Testis (tissue), 2 donors: ENCODE measurements at regions not wholly inside any gene's neighbourhood (a gene's known extent, or its start where the extent isn't known, plus 50 kb on each side); places are given as distances from the start of the nearest gene placed in this dataset.

Source experiments
- DNase-seq: peaks from one replicate; pipeline ENCODE4 v3.0.0-alpha.2; 2019
- H3K27ac ChIP-seq, 2 donors: fragments of 200-600 bp; sonication (generic); one replicate each; pipeline ENCODE4 v1.5.1; 2019
- H3K27me3 ChIP-seq: fragments of 200-600 bp; sonication (generic); one replicate; pipeline ENCODE4 v1.5.1; 2019
- H3K36me3 ChIP-seq: fragments of 200-600 bp; sonication (generic); one replicate; pipeline ENCODE4 v1.5.1; 2017; ENCODE audit warnings: low read depth; ENCODE audit errors: missing control alignments
- H3K4me1 ChIP-seq: fragments of 200-600 bp; sonication (generic); one replicate; pipeline ENCODE4 v1.5.1; 2019
- H3K4me3 ChIP-seq, 2 donors: fragments of 200-600 bp; sonication (generic); one replicate each; pipeline ENCODE4 v1.5.1; 2017 to 2019
- H3K9me3 ChIP-seq: fragments of 200-600 bp; sonication (generic); one replicate; pipeline ENCODE4 v1.5.1; 2017
- POLR2A ChIP-seq: fragments of 450-650 bp; IDR thresholded peaks from one replicate; pipeline ENCODE4 v1.6.1; 2017; ENCODE audit warnings: antibody characterized with exemption, mild to moderate bottlenecking, moderate library complexity
- WGBS, 2 donors: methylation state at CpG; one replicate each; pipeline ENCODE4 v1.1.5; 2018; 5-methylcytosine and 5-hydroxymethylcytosine counted together
- intact Hi-C: fragments of 100-400 bp; cut with DNase I; formaldehyde crosslinking; loops from one replicate; pipeline ENCODE4 v1.15.1; 2023; ENCODE audit warnings: low total_unique reads
- TF ChIP-seq, protein P1 (sequence below), 3 experiments: fragments of 450-650 bp in 2 of 3; fragments of 200-600 bp in 1 of 3; sonication (generic) in 1 of 3; IDR thresholded peaks; one replicate each; pipeline ENCODE4 v1.5.1; 2016 to 2019; ENCODE audit warnings: antibody characterized with exemption in 3 of 3, mild to moderate bottlenecking in 2 of 3, moderate library complexity in 1 of 3

DNA sequence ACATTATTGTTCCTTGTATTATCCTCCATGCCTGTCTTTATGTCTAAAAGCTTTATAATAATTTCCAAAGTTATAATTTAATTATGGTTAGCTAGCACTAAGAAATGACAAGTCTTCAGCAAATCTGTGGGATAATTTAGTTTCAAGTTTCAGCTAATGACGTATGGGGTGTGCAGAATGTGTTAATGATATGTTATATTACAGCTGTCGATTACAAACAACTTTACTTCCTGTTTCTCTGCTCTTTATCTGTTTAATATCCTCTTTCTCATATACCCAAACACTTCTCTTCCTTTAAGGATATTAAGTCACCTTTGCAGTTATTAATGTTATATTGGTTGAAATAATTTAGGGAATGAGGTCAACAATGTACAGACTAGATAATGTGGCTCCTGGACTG is 161.8 kb downstream of the CASP12 start:
- 44 to 70% methylated on average over 2 of the region's 2 CpGs for WGBS, 2 donors
- H3K36me3 ChIP-seq, result no peaks in the 10 kb centered on the region
- no peaks in the 10 kb centered on the region for H3K4me1 ChIP-seq
- H3K27me3 ChIP-seq, result no peaks in the 10 kb centered on the region
- DNase-seq, result no peak
- H3K27ac ChIP-seq, result no peak overlapping the region
- H3K9me3 ChIP-seq, result no peaks in the 10 kb centered on the region
- no peak overlapping the region for H3K4me3 ChIP-seq
- intact Hi-C loops, result no loop called here
- no peak for TF ChIP-seq POLR2A
- TF ChIP-seq, protein P1, sequence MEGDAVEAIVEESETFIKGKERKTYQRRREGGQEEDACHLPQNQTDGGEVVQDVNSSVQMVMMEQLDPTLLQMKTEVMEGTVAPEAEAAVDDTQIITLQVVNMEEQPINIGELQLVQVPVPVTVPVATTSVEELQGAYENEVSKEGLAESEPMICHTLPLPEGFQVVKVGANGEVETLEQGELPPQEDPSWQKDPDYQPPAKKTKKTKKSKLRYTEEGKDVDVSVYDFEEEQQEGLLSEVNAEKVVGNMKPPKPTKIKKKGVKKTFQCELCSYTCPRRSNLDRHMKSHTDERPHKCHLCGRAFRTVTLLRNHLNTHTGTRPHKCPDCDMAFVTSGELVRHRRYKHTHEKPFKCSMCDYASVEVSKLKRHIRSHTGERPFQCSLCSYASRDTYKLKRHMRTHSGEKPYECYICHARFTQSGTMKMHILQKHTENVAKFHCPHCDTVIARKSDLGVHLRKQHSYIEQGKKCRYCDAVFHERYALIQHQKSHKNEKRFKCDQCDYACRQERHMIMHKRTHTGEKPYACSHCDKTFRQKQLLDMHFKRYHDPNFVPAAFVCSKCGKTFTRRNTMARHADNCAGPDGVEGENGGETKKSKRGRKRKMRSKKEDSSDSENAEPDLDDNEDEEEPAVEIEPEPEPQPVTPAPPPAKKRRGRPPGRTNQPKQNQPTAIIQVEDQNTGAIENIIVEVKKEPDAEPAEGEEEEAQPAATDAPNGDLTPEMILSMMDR (IDR thresholded peaks at IDR 0.05), result no peak

DNA sequence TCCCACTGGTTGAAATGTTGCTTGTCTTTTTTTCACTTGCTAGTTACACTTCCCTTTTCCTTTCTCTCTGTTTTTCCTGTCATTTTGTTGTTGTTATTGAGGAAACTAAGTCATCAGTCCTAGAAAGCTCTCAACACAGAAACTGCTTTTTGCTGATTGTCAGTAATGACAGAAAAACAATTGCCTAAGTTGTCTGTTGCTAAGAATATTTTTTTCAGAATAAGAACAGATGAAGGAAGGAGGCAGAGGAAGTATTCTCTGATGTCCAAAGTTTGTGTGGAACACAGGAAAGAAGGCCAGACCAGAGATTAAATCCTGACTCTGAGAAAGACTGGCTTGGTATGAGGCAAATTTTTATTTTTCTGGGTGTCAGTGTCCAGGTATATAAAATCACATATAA is 163.3 kb downstream of the CASP12 start:
- H3K4me1 ChIP-seq, result no peaks in the 10 kb centered on the region
- H3K36me3 ChIP-seq, result no peaks in the 10 kb centered on the region
- no peaks in the 10 kb centered on the region for H3K27me3 ChIP-seq
- H3K9me3 ChIP-seq, result no peaks in the 10 kb centered on the region
- H3K4me3 ChIP-seq, result no peak overlapping the region
- H3K27ac ChIP-seq, result no peak overlapping the region
- no peak for DNase-seq
- intact Hi-C loops, result no loop called here
- no peak for TF ChIP-seq POLR2A
- TF ChIP-seq, protein P1 (IDR thresholded peaks at IDR 0.05), result no peak

DNA sequence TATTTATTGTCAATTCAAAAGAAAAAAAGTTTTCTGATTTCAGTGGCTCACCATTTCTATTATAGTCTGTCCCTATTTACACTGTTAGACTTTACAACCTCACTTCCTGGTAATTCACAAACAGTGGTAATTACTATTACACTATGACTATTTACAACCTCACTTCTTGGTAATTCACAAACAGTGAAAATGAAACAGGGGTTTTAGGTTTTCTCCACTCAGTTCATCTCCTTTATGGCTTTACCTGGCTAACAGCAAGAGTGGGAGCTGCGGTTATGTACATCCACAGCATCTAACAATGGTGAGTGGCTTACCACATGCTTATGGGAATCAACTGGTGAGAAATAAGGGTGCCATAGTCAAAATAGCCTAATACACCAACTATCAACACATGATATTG is 166.4 kb downstream of the CASP12 start:
- TF ChIP-seq POLR2A, result no peak
- TF ChIP-seq, protein P1 (IDR thresholded peaks at IDR 0.05), result no peak
- no peak overlapping the region for H3K4me3 ChIP-seq
- WGBS, 2 donors, result 95 to 100% methylated on average over 1 of the region's 1 CpG

DNA sequence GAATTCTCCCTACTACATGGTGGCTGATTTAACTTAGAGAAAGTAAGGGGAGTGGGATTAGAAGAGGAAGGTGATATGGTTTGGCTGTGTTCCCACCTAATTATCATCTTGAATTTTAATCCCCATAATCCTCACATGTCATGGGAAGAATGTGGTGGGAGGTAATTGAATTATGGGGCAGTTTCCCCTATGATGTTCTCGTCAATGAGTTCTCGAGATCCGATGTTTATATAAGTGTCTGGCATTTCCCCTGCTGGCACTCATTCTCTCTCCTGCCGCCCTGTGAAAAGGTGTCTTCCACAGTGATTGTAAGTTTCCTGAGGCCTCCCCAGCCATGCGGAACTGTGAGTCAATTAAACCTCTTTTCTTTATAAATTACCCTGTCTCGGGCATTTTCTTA is 169.3 kb downstream of the CASP12 start:
- Histone ChIP-seq H3K27me3 (no peaks in the 10 kb centered on the region), H3K27ac (no peak overlapping the region), H3K4me3 (no peak overlapping the region), H3K4me1 (no peaks in the 10 kb centered on the region), H3K9me3 (no peaks in the 10 kb centered on the region), H3K36me3 (no peaks in the 10 kb centered on the region)
- 81 to 90% methylated on average over 6 of the region's 6 CpGs for WGBS, 2 donors
- no peak for TF ChIP-seq POLR2A
- TF ChIP-seq, protein P1 (IDR thresholded peaks at IDR 0.05), result no peak
- no peak for DNase-seq
- intact Hi-C loops, result no loop called here

More for the DNA sequence above, 166.4 kb downstream of the CASP12 start:
- Histone ChIP-seq H3K27ac (no peak overlapping the region), H3K27me3 (no peaks in the 10 kb centered on the region), H3K4me1 (no peaks in the 10 kb centered on the region), H3K36me3 (no peaks in the 10 kb centered on the region), H3K9me3 (no peaks in the 10 kb centered on the region)
- no peak for DNase-seq
- intact Hi-C loops, result no loop called here

DNA sequence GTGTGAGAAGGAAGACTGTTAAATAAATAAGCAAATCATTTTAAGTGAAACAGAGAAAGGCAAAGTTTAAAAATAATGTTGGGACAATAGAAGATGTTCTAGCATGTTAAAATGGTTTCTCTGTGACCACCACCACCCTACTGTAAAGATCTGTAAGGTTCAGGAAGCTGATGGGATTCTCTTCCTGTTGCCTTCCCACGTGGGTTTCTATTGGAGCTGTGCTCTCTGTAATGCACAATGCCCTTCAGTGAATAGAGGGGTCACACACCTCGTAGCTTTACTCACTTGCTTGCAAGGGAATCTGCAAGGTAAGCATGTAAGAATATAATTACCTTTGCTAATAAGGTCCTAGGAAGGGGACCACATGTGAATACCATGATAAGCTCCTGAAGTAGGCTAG is 170.5 kb downstream of the CASP12 start:
- WGBS, 2 donors, result 55 to 78% methylated on average over 2 of the region's 2 CpGs
- Histone ChIP-seq H3K27ac (no peak overlapping the region), H3K27me3 (no peaks in the 10 kb centered on the region), H3K9me3 (no peaks in the 10 kb centered on the region), H3K4me1 (no peaks in the 10 kb centered on the region), H3K36me3 (no peaks in the 10 kb centered on the region), H3K4me3 (no peak overlapping the region)
- TF ChIP-seq POLR2A, result no peak
- TF ChIP-seq, protein P1 (IDR thresholded peaks at IDR 0.05), result no peak
- DNase-seq, result no peak
- intact Hi-C loops, result no loop called here
